Iris pigment epithelial cell (primary cell): ENCODE measurements at regions not wholly inside any gene's neighbourhood (a gene's known extent, or its start where the extent isn't known, plus 50 kb on each side); places are given as distances from the start of the nearest gene placed in this dataset.
"Not testable (repeated sequence)": the region's sequence is repeated elsewhere in the genome, so short reads cannot be mapped to it uniquely, and the experiment has no call there.

Experiments used
- DNase-seq: peaks from one replicate; pipeline ENCODE4 v3.0.0-alpha.2; 2011; ENCODE audit warnings: low read depth

DNA sequence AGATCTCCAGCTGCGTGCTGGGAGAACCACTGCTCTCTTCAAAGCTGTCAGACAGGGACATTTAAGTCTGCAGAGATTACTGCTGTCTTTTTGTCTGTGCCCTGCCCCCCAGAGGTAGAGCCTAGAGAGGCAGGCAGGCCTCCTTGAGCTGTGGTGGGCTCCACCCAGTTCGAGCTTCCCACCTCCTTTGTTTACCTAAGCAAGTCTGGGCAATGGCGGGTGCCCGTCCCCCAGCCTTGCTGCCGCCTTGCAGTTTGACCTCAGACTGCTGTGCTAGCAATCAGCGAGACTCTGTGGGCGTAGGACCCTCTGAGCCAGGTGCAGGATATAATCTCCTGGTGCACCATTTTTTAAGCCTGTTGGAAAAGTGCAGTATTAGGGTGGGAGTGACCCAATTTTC is 128.6 kb downstream of the ACTR3 start:
- DNase-seq: not testable (repeated sequence)

DNA sequence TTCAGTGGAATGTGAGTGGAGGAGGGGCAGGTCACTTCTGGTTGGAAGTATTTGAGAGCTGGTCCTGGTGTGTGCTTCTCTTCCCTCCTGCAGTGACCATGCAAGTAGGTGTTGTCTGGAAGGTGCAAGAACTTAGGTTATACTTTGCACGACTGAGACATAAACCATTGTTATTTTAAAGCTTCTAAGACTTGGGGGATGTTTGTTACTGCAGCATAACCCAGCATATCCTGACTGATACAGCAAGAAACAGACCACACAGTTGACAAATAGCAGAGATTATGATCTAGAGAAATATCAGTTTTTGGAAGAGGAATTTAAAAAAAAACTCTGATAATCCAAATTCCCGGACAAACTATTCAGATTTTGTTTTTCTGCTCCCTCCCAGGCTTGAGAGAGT is 130.8 kb downstream of the ACTR3 start:
- DNase-seq: no peak

DNA sequence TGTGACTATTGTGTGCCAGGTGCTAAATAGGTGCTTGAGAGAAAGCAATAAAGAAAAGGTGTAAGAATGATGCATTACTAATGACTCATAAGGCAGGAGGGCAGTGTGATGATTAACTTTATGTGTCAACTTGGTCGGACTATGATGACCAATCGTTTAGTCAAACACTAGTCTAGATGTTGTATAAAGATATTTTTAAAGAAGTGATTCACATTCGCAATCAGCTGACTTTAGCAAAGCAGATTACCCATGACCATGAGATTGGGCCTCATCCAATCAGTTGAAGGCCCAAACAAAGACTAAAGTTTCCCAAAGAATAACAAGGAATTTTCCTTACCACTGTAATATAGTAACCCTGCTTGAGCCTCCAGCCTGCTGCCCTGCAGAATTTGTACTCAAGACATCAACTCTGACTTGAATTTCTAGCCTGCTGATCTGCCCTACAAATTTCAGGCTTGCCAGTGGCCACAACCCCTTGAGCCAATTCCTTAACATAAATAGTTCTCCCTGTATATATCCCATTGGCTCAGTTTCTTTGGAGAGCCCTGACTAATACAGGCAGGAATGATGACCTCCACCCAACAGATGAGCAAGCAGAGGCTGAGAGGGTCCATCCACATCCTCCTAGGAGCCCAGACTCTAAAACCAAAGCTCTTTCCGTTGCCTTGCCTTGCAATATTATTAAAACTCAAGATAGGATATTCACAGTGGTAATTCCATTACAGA is 132.6 kb downstream of the ACTR3 start:
- DNase-seq: peak; percentile 52

DNA sequence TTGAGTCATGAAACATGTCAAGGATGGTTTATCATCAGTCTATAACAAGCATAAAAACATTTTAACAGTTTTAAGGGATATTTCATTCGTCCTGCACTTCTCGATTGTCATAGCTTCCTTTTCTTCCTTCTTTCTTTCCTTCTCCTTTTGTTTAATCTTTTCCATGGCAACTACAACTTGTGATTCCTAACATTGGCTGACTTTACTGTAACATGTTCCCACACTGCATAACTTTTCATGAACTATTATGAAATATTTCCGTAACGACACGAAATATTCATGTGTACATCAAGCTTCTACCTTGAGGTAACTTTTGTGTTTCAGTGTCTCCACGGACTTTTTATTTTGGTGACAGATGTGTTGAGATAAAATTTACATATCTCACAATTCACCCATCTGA is 134.4 kb downstream of the ACTR3 start:
- DNase-seq: no peak

DNA sequence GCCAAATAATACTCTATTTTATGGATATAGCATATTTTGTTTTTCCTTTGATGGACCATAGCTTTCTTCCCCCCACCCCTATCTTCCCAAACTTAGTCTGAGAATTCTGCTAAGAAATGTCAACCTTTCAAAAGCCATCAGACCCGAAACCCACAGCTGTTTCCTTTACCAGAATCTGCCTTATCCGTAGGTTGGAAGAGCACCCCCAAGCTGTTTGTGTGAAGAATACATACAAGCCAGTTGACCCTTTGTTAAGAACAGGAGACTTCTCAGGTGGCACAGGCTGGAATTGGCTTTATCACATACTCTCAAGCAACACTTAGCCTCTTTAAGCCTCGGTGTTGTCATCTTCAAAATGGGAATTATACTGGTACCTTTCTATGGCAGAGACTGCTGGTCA is 135.1 kb downstream of the ACTR3 start:
- no peak for DNase-seq

DNA sequence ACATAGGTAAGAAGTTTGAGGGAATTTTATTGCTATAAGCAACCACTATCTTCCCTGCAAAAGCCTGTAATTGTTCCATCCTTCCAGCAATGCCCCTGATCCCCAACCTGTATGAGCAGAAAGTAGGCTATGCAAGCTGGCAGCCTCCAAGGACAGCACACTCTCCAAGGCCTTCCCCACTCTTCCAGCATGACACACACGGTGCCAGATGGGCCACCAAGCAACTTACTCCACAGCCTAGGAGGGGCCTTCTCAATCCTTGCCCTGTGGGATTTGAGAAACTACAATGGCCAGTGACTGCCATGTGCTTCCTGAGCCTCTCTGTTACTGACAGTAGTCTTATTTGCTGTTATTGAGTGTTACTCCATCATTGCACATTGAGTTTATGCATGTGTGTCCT is 137.5 kb downstream of the ACTR3 start:
- DNase-seq: no peak

DNA sequence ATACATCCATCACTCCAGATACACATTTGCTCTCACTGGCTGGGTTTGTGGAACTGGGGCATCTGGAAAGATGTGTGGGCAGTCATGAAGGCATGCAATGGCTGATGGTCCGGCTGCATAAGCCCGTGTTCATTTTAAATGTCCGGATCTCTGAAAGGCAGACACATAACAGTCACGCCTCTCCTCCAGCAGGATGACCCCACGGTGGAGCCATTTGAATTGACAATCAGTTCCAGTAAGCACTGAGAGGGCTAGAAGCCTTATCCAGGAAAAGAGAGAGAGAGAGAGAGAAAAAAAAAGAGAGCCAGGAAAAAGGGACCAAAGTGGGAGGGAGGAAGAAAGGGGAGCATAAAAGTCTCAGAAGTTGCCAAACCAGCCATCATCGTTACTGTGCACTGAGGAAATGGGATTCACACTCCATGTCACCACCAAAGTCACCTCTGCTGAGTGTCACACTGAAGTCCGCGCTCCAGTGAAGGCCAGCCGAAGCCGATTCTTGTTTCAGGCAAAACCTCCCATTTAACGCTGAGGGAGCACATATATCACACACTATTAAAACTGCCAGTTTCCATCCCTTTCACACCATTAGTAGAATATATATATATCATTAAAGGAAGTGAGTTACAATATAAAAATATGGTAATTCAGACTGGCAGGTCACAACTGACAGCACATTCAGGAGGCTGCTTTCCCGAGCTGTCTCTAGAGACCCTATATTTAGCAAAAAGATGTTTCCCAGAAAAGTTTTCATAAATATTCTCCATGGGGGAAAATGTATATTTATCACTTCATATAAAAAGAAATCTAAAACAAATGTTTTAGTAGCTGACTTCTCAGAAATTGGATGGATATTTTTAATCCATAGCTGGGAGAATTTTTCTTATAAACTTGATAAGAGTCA is 142.0 kb downstream of the ACTR3 start:
- DNase-seq: no peak

DNA sequence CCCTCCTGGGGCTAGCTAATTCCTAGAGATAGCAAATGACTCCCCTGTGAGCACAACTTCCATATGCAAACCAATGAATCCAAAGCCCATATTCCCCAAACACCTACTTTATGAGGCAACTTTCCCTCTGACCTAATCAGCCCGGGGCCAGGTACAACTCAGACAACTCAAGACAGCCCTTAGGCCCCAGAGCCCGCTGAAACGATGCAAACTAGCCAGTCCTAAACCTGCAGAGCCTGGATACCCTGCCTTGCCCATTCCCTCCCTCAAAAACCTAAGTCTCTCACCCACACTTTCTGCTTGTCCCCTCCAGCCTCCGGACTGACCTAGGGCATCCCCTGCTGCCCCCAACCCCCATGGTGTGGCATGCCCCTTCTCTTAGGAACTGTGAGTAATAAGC is 142.8 kb downstream of the ACTR3 start:
- DNase-seq: no peak

DNA sequence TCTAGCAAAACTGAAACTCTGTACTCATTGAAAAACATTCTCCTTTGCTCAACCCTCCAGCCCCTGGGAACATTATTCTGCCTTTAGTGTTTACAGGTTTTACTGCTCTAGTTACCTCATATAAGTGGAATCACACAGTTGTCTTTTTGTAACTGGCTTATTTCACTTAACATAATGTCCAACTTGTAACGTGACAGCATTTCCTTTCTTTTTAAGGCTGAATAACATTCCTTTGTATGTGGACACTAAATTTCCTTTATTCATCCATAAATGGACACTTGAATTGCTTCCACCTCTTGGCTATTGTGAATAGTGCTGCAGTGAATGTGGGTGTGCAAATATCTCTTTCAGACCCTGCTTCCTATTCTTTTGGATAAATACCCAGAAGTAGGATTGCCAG is 144.9 kb downstream of the ACTR3 start:
- no peak for DNase-seq

DNA sequence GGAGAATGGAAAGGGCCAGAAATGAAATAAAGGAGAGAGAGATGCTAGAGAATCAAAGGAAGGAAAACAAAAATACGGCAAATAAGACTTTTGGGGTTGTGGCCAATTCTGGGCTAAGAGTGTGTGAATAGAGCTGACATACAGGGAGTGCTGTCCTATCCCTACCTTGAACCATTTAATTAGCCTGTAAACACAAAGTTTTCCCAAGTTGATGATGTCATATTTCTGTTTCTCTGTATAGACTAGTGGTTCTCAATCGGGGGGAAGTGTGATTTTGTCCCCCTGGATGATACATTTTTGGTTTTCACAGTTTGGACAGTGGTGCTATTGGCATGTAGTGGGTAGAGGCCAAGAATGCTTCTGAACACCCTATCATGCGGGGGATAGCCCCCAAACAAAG is 148.8 kb downstream of the ACTR3 start:
- DNase-seq: no peak

DNA sequence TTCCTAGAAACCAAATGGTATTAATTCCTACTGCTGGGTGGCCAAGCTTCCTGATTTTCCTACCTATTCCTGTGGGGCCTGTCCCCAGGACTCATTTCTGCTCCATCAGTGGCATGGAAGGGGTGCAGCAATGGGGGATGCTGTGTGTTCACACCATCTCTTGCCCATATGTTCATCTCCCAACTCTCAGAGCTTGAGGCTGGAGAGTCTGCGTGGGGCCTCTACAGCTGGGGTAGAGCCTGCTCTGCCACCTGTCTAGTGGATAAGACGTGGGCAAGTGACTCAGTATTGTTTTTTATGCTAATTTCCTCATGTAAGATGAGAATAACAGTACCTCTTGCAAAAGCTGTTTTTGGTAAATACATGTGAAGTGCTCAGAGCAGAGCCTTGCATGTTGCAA is 149.8 kb downstream of the ACTR3 start:
- no peak for DNase-seq

DNA sequence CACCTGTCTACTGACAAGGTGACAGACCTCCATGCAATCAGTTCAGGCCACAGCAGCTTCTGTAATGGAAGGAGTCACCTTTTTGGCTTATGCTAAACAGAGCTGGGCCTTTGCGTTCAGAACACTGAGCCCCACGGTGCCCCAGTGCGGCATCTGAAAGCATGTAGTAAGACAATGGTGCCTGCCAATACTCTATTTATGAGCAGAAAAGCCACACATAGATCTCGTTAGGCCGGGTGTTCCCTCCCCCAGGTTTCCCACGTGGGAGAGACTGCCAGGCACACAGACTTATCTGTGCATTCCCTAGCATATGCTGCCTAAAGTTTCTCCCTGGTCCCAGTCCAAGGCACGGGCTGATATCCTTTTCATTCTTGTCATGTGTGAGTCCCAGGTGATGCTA is 150.9 kb downstream of the ACTR3 start:
- no peak for DNase-seq

DNA sequence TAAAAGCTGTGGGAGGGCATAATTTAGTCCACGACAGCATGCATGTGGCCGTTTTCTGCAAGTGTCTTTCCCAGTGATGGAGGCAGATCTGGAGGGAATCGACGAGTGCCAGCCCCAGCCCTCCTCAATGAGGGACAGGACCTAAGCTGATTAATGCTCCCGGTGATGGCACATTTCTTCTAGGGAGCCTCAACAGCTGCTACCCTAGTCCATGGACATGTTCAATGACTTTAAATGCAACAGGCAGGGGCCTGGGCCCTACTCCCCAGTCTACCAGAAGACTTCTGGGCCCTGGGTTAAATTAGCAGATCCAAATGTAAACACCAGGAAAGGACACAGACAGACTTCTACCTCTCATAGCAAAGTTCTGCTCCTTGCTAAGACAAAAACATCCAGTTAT is 155.1 kb downstream of the ACTR3 start:
- no peak for DNase-seq

DNA sequence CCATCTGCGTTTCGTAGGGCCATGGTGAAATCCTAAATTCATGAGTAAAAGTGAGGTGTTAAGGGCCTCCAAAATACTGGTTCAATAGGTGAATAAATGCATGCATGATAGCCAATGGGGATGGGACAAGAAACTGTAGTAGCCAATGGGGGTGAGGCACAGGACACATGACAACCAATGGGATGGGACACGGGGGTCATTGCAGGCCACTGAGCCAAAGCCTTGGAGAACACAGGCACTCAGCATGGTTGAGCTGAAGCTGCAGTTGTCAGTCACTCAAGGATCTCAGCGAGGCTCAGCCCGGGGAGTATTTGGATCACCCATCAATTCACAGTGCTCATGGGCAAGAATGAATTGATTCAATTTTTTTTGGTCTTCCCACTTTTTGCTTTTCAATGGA is 156.5 kb downstream of the ACTR3 start:
- no peak for DNase-seq

DNA sequence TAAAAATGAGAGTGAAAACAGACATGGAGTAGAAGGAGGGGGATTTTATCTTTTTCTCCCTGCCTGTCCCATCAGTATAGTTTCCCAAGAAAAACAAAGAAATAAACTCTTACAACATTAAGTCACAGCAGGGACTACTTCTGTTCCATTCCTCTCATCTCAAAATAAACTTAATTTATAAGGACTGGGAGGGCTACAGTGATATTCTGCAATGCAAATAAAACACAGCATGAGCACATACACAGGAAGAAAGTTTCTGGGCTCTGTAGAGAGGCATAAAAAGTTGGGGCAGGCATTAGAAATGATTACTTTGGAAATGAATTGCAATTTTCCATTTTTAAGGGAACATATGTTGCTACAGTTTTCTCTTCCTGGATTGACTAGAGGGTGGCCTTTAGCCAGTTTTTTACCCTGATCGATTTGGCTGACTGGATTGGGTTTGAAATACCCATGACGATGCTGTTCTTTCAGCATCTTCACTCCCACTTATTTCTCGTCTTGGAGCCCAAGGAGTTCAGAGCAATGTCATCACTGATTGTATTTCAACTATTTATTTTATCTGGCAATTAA is 157.1 kb downstream of the ACTR3 start:
- DNase-seq: no peak

DNA sequence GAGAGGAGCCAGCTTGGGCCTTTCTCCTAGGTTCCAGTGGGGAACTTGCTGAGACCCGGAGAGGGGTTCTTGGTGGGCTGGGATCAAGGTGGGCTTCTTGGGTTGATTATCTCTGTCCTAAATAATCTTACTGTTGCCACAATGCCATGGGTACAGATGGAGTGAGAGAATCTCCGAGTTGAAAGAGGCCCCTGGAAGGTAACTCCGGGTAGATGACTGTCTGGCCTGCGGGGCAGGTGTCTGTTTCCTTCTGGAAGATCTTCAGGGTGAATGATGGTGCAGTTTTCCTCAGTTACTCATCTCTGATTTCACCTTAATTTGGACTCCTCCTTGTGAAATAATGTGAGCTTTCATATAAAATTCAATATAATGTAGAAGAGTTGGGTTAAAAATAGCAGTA is 159.4 kb downstream of the ACTR3 start:
- DNase-seq: no peak

DNA sequence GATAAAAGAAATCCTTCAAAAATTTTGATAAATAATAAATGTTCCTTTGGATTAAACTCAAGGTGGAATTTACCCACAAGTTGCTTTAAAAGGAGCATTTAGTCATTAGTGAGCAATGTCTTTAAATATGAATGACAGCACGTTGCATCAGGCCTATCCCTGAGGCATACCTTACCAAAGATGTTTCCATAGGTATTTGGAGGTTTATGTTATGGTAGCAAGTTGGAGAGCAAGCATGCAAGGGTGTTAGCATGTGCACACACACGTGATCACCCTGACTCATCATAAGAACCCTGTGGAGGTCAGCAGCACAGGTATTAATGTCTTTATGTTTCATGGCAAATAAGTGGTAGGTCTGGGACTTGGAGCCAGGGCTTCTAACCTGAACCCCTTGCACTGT is 159.9 kb downstream of the ACTR3 start:
- no peak for DNase-seq

DNA sequence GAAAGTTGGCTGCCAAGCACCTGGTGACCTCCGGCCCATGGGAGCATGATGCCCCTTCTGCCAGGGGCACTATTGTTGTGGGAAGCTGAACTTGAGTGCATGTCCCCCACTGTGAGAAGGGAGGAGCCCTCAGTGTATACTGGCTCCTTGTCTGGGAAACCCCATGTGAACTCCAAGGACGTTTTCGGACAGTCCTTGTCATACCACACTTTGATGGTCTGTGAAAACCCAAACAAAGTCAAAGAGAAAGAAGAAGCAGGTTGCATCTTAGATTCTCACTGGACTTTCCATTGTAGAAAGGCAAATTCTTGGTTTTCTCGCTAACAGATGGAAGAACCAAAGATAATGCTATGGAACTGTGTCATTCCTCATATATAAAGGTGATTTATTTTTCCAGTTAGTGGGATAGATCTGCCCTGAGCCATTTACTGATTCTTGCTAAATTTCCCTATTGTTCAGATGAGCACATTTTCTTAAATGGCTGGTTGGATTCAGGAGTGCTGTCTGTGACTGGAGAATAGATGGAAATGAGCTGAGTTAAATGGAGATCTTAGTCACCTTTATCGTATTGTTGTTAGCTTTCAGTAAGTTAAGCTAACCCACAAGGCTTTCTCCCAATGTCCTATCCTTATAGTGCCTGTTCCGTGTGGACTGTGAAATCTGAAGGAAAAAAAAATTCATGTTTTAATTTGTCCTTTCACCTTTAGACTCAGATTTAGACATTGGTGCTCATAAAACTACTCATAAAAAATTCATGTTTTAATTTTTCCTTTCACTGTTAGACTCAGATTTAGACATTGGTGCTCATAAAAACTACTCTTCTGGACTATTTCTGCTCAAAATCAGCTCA is 166.6 kb downstream of the ACTR3 start:
- no peak for DNase-seq

DNA sequence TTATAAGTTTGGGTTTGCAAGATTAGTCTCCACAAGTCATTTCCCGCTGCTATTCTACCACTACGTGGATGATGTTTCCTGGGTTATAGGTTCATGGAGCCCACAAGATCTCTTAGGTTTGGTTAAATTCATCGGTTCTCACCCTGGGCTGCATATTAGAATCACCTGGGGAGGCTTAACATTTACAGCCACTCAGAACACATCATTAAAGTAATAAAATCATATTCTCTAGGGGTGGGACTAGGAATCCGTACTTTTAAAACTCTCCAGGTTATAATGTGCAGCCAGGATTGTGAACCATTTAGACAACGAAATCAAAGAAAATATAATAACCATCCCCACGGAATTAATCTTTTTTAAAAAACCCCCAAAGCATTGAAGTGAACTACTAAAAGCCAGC is 167.7 kb downstream of the ACTR3 start:
- no peak for DNase-seq

DNA sequence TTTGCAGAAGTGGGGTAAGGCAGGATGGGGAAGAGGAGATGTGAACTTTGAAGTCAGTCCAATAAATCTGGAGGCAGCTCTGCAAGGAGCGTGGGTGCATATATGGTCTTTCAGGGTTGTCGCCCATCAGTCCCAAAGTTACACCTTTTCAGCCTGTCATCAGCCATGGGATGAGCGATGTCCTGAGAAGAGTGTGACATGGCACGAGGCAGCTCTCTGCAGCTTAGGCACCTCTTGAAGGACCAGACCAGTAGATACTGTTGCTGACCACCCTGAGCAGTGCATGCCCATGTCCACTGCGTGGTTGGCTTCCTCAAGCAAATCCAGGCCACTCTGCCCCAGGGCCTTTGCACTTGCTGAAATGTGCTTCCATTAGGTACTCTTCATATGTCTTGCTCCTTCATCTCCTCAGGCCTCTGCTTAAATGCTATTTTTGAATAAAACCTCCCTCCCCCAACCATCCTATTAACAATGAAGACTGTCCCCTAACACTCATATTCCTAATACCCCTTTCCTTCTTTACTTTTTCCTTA is 171.7 kb downstream of the ACTR3 start:
- DNase-seq: no peak

DNA sequence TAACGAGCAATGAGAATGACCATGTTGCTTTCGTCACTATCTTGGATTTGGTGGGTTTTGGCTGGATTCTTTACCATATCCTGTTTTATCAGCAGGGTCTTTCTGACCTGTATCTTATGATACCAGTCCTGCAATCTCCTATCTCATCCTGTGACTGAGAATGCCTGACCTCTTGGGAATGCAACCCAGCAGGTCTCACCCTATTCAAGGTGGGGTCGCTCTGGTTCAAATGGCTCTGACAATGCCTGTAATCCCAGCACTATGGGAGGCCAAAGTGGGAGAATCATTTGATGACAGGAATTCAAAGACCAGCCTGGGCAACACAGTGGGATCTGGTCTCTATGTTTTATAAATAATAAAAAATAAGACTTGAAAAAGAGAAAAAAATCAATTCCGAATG is 173.5 kb downstream of the ACTR3 start:
- no peak for DNase-seq

DNA sequence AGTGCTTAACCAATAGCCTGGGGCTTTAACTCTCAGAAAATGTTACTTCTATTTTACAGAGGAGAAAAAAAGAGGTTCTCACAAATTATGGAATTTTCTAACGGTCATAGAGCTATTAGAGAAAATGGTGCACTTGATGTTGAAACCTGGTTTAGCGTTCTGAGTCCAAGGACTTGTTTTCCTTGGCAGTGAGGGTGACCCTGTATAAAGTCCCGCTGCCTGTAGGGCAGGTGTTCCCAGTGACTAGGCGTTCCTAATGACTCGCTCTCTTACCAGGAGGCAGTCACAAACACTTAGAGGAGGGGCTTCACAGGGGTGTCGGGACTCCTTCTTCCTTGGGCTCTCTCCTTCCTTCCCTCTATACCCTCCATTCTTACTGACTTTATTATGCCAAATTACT is 175.8 kb downstream of the ACTR3 start:
- DNase-seq: no peak
